A673 (cell line): ENCODE measurements at regions not wholly inside any gene's neighbourhood (a gene's known extent, or its start where the extent isn't known, plus 50 kb on each side); places are given as distances from the start of the nearest gene placed in this dataset.

Experiments
- EZH2 ChIP-seq: fragments of 200-600 bp; sonication (generic); IDR thresholded peaks from 2 replicates; pipeline ENCODE4 v1.6.1; 2017; ENCODE audit warnings: borderline replicate concordance, low read depth, mild to moderate bottlenecking, mixed read lengths, antibody characterized with exemption, low read length; ENCODE audit not compliant: poor library complexity, severe bottlenecking
- TF ChIP-seq, protein P1 (sequence below): fragments of 300-800, 200-600 bp; sonication (generic); conservative IDR thresholded peaks from 2 replicates; pipeline ENCODE4 v1.5.1; 2017; ENCODE audit warnings: low read depth, mild to moderate bottlenecking, antibody characterized with exemption, low read length, moderate library complexity, mixed read lengths

DNA sequence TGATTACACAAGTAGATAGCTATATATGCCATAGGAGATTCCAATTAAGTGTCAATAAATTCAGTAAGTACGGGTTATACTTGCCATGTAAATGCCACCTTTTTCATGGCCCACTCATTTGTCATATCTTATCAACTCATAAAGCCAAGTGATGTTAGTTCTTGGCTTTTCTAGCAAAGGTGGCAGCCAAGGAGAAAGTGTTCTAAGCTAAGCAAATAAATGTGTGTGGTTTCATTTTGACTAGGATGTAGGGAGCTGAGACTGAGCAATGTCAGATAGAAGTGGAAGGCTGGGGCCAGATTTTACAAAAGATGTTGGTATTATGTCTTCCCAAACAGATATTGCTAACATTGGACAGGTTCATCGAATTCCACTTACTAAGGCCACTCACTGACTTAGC lies 952.0 kb downstream of the SLC4A3 start:
- no peak for TF ChIP-seq EZH2
- TF ChIP-seq, protein P1, sequence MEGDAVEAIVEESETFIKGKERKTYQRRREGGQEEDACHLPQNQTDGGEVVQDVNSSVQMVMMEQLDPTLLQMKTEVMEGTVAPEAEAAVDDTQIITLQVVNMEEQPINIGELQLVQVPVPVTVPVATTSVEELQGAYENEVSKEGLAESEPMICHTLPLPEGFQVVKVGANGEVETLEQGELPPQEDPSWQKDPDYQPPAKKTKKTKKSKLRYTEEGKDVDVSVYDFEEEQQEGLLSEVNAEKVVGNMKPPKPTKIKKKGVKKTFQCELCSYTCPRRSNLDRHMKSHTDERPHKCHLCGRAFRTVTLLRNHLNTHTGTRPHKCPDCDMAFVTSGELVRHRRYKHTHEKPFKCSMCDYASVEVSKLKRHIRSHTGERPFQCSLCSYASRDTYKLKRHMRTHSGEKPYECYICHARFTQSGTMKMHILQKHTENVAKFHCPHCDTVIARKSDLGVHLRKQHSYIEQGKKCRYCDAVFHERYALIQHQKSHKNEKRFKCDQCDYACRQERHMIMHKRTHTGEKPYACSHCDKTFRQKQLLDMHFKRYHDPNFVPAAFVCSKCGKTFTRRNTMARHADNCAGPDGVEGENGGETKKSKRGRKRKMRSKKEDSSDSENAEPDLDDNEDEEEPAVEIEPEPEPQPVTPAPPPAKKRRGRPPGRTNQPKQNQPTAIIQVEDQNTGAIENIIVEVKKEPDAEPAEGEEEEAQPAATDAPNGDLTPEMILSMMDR: no peak
